Hepatocyte (in vitro differentiated cells): ENCODE measurements at regions not wholly inside any gene's neighbourhood (a gene's known extent, or its start where the extent isn't known, plus 50 kb on each side); places are given as distances from the start of the nearest gene placed in this dataset.

Experiments
- DNase-seq: peaks from one replicate; pipeline ENCODE4 v3.0.0-alpha.2; 2016; ENCODE audit warnings: low spot score
- H2AFZ ChIP-seq: fragments of 200-600 bp; sonication (generic); 2 replicates; pipeline ENCODE4 v1.6.0; 2016; ENCODE audit warnings: antibody characterized with exemption, mild to moderate bottlenecking
- H3K27ac ChIP-seq: fragments of 200-600 bp; sonication (generic); 2 replicates; pipeline ENCODE4 v1.5.1; 2016; ENCODE audit warnings: mild to moderate bottlenecking
- H3K27me3 ChIP-seq: fragments of 200-600 bp; sonication (generic); 2 replicates; pipeline ENCODE4 v1.6.1; 2016
- H3K36me3 ChIP-seq: fragments of 200-600 bp; sonication (generic); replicated peaks from 2 replicates; pipeline ENCODE4 v1.5.1; 2016; ENCODE audit warnings: low read depth; ENCODE audit not compliant: insufficient read depth
- H3K4me1 ChIP-seq: fragments of 200-600 bp; sonication (generic); 2 replicates; pipeline ENCODE4 v1.5.1; 2016; ENCODE audit warnings: mild to moderate bottlenecking, moderate library complexity; ENCODE audit not compliant: insufficient read depth
- H3K4me2 ChIP-seq: fragments of 200-600 bp; sonication (generic); 2 replicates; pipeline ENCODE4 v1.6.0; 2016
- H3K4me3 ChIP-seq: fragments of 200-600 bp; sonication (generic); 2 replicates; pipeline ENCODE4 v1.5.1; 2016; ENCODE audit warnings: mild to moderate bottlenecking
- H3K79me2 ChIP-seq: fragments of 200-600 bp; sonication (generic); 2 replicates; pipeline ENCODE4 v1.6.0; 2017; ENCODE audit warnings: mild to moderate bottlenecking
- H3K9me2 ChIP-seq: fragments of 200-600 bp; sonication (generic); replicated peaks from 2 replicates; pipeline ENCODE4 v1.6.0; 2017; ENCODE audit warnings: mild to moderate bottlenecking; ENCODE audit not compliant: insufficient read depth
- H3K9me3 ChIP-seq: fragments of 200-600 bp; sonication (generic); 2 replicates; pipeline ENCODE4 v1.5.1; 2016; ENCODE audit warnings: low read depth, mild to moderate bottlenecking
- H4K20me1 ChIP-seq: fragments of 200-600 bp; sonication (generic); 2 replicates; pipeline ENCODE4 v1.6.0; 2016; ENCODE audit warnings: mild to moderate bottlenecking; ENCODE audit not compliant: insufficient read depth, poor library complexity, severe bottlenecking
- CTCF ChIP-seq: fragments of 200-600 bp; sonication (generic); IDR thresholded peaks from 2 replicates; pipeline ENCODE4 v1.5.1; 2016; ENCODE audit warnings: antibody characterized with exemption, mild to moderate bottlenecking; ENCODE audit not compliant: poor library complexity
- EZH2 ChIP-seq: fragments of 200-600 bp; sonication (generic); IDR thresholded peaks from 2 replicates; pipeline ENCODE4 v1.6.1; 2016; ENCODE audit warnings: antibody characterized with exemption, mild to moderate bottlenecking, borderline replicate concordance
- EZH2phosphoT487 ChIP-seq: fragments of 200-600 bp; sonication (generic); IDR thresholded peaks from one replicate; pipeline ENCODE4 v1.6.1; 2018; ENCODE audit warnings: antibody characterized with exemption, mild to moderate bottlenecking, low read depth, moderate library complexity; ENCODE audit not compliant: unreplicated experiment, severe bottlenecking
- WGBS: methylation state at CpG from one replicate; pipeline ENCODE4 v1.1.6; 2016; ENCODE audit warnings: low lambda C conversion rate; ENCODE audit errors: missing lambda C conversion rate; 5-methylcytosine and 5-hydroxymethylcytosine counted together

- no peak for DNase-seq
- Histone ChIP-seq H3K4me3 (no peak overlapping the region), H3K36me3 (no peaks in the 10 kb centered on the region), H3K27me3 (peaks cover 5% of the 10 kb centered on the region), H2AFZ (no peak overlapping the region), H4K20me1 (no peaks in the 10 kb centered on the region), H3K9me3 (no peaks in the 10 kb centered on the region), H3K79me2 (no peaks in the 10 kb centered on the region), H3K9me2 (no peaks in the 10 kb centered on the region), H3K4me1 (no peaks in the 10 kb centered on the region), H3K4me2 (no peak overlapping the region), H3K27ac (no peak overlapping the region)
- TF ChIP-seq EZH2 (no peak), EZH2phosphoT487 (no peak), CTCF (no peak)
Measured at GRCh38 chr10:88212069-88212468, 348.6 kb downstream of the PTEN start.

GRCh38 chr10:88213065-88213605 is 349.7 kb downstream of the PTEN start:
- Histone ChIP-seq H3K79me2 (no peaks in the 10 kb centered on the region), H3K9me3 (no peaks in the 10 kb centered on the region), H3K27me3 (peaks cover 5% of the 10 kb centered on the region), H4K20me1 (no peaks in the 10 kb centered on the region), H3K4me2 (no peak overlapping the region), H3K4me1 (no peaks in the 10 kb centered on the region), H3K9me2 (no peaks in the 10 kb centered on the region), H2AFZ (no peak overlapping the region), H3K4me3 (no peak overlapping the region), H3K36me3 (no peaks in the 10 kb centered on the region), H3K27ac (no peak overlapping the region)
- no peak for TF ChIP-seq CTCF
- TF ChIP-seq EZH2phosphoT487, result no peak
- no peak for TF ChIP-seq EZH2
- WGBS, result 94% methylated on average over 6 of the region's 6 CpGs
- no peak for DNase-seq

GRCh38 chr10:88216976-88217375 is 353.6 kb downstream of the PTEN start:
- H3K79me2 ChIP-seq, result no peaks in the 10 kb centered on the region
- no peak for DNase-seq
- H2AFZ ChIP-seq, result peak overlapping the region; percentile 2
- H3K4me3 ChIP-seq, result no peak overlapping the region
- H3K4me1 ChIP-seq, result no peaks in the 10 kb centered on the region
- 75% methylated on average over 3 of the region's 3 CpGs for WGBS
- no peaks in the 10 kb centered on the region for H3K9me2 ChIP-seq
- H3K27me3 ChIP-seq, result peaks cover 4% of the 10 kb centered on the region
- no peaks in the 10 kb centered on the region for H3K9me3 ChIP-seq
- no peaks in the 10 kb centered on the region for H4K20me1 ChIP-seq
- no peaks in the 10 kb centered on the region for H3K36me3 ChIP-seq
- H3K4me2 ChIP-seq, result no peak overlapping the region
- no peak for TF ChIP-seq EZH2phosphoT487
- TF ChIP-seq CTCF, result no peak
- TF ChIP-seq EZH2, result no peak
- no peak overlapping the region for H3K27ac ChIP-seq

- Histone ChIP-seq H3K9me2 (no peaks in the 10 kb centered on the region), H2AFZ (no peak overlapping the region), H3K9me3 (no peaks in the 10 kb centered on the region), H3K27me3 (peaks cover 3% of the 10 kb centered on the region), H3K4me2 (no peak overlapping the region), H4K20me1 (no peaks in the 10 kb centered on the region), H3K4me3 (no peak overlapping the region), H3K27ac (no peak overlapping the region), H3K79me2 (no peaks in the 10 kb centered on the region), H3K36me3 (no peaks in the 10 kb centered on the region), H3K4me1 (peaks cover 9% of the 10 kb centered on the region)
- WGBS, result 97% methylated on average over 3 of the region's 3 CpGs
- DNase-seq, result no peak
- TF ChIP-seq CTCF (no peak), EZH2phosphoT487 (no peak), EZH2 (no peak)
Measured at GRCh38 chr10:88218362-88218761, 354.9 kb downstream of the PTEN start.
